SHP77 (cell line): ENCODE measurements at regions not wholly inside any gene's neighbourhood (a gene's known extent, or its start where the extent isn't known, plus 50 kb on each side); places are given as distances from the start of the nearest gene placed in this dataset.

Source experiments
- DNase-seq, 2 experiments: peaks; one replicate each; lab custom pipeline; 2025; lab: John Stamatoyannopoulos, UW

- DNase-seq: no peak
Measured at GRCh38 chr5:120413686-120414085, 50.4 kb upstream of the PRR16 start.
